Stimulated activated CD4-positive, alpha-beta T cell treated with anti-CD3 and anti-CD28 coated beads, Interleukin-1b, Interleukin-23, amount 100 ng/mL, for 48 hours (primary cell): ENCODE measurements at regions not wholly inside any gene's neighbourhood (a gene's known extent, or its start where the extent isn't known, plus 50 kb on each side); places are given as distances from the start of the nearest gene placed in this dataset.

Source experiments
- DNase-seq: peaks from one replicate; pipeline ENCODE4 v3.0.0-alpha.2; 2020

- DNase-seq = no peak
These were observed 367.6 kb downstream of the TXNL1 start for GRCh38 chr18:56270671-56271250.

GRCh38 chr18:56269958-56270357, 368.4 kb downstream of the TXNL1 start:
- no peak for DNase-seq

- DNase-seq = no peak
These were observed 369.4 kb downstream of the TXNL1 start for GRCh38 chr18:56268952-56269351.

- DNase-seq = no peak
These were observed 371.1 kb downstream of the TXNL1 start for GRCh38 chr18:56267334-56267733.

- no peak for DNase-seq
These were observed 380.2 kb downstream of the TXNL1 start for GRCh38 chr18:56258178-56258577.

GRCh38 chr18:56257205-56257604, 381.2 kb downstream of the TXNL1 start:
- no peak for DNase-seq

- DNase-seq = no peak
These were observed 381.7 kb downstream of the TXNL1 start for GRCh38 chr18:56256659-56257058.

- DNase-seq = no peak
These were observed 383.0 kb downstream of the TXNL1 start for GRCh38 chr18:56255381-56255780.

- no peak for DNase-seq
These were observed 385.9 kb downstream of the TXNL1 start for GRCh38 chr18:56252456-56252855.

GRCh38 chr18:56248610-56249235, 389.7 kb downstream of the TXNL1 start:
- DNase-seq = no peak

GRCh38 chr18:56246916-56247315, 391.5 kb downstream of the TXNL1 start:
- DNase-seq = no peak

GRCh38 chr18:56245866-56246580, 392.4 kb downstream of the TXNL1 start:
- DNase-seq = no peak

GRCh38 chr18:56240405-56240804, 398.0 kb downstream of the TXNL1 start:
- DNase-seq = no peak

GRCh38 chr18:56238576-56238975, 399.8 kb downstream of the TXNL1 start:
- DNase-seq = no peak

- no peak for DNase-seq
These were observed 402.8 kb downstream of the TXNL1 start for GRCh38 chr18:56235481-56236013.

GRCh38 chr18:56235071-56235470, 403.3 kb downstream of the TXNL1 start:
- no peak for DNase-seq

- no peak for DNase-seq
These were observed 404.8 kb downstream of the TXNL1 start for GRCh38 chr18:56233595-56233994.

- DNase-seq = no peak
These were observed 412.4 kb downstream of the TXNL1 start for GRCh38 chr18:56226025-56226424.

GRCh38 chr18:56224669-56225561, 413.5 kb downstream of the TXNL1 start:
- no peak for DNase-seq

GRCh38 chr18:56221195-56222065, 417.0 kb downstream of the TXNL1 start:
- DNase-seq = no peak

GRCh38 chr18:56217406-56217805, 421.0 kb downstream of the TXNL1 start:
- no peak for DNase-seq

- no peak for DNase-seq
These were observed 423.7 kb downstream of the TXNL1 start for GRCh38 chr18:56214706-56215105.
